NCI-H1436 (cell line): ENCODE measurements at regions not wholly inside any gene's neighbourhood (a gene's known extent, or its start where the extent isn't known, plus 50 kb on each side); places are given as distances from the start of the nearest gene placed in this dataset.
"Not testable (repeated sequence)": the region's sequence is repeated elsewhere in the genome, so short reads cannot be mapped to it uniquely, and the experiment has no call there.

Source experiments
- DNase-seq: peaks from one replicate; lab custom pipeline; 2025; lab: John Stamatoyannopoulos, UW

- DNase-seq: no peak
Measured at GRCh38 chr2:129912871-129913694, 66.4 kb upstream of the RAB6C start.

- no peak for DNase-seq
Measured at GRCh38 chr2:129913695-129914495, 65.6 kb upstream of the RAB6C start.

- no peak for DNase-seq
Measured at GRCh38 chr2:129914538-129915302, 64.7 kb upstream of the RAB6C start.

- no peak for DNase-seq
Measured at GRCh38 chr2:129915303-129915840, 64.1 kb upstream of the RAB6C start.

- DNase-seq: no peak
Measured at GRCh38 chr2:129918604-129919003, 60.9 kb upstream of the RAB6C start.

GRCh38 chr2:129922571-129923264, 56.7 kb upstream of the RAB6C start:
- DNase-seq: no peak

- DNase-seq: peak; percentile 13
Measured at GRCh38 chr2:129923265-129924091, 56.0 kb upstream of the RAB6C start.

GRCh38 chr2:129924115-129924514, 55.4 kb upstream of the RAB6C start:
- DNase-seq: not testable (repeated sequence)

- DNase-seq: no peak
Measured at GRCh38 chr2:129925381-129925780, 54.1 kb upstream of the RAB6C start.

GRCh38 chr2:129927696-129928095, 51.8 kb upstream of the RAB6C start:
- DNase-seq: no peak

- no peak for DNase-seq
Measured at GRCh38 chr2:129929321-129930290, 49.9 kb upstream of the RAB6C start.
